Adrenal gland (tissue), 9 donors: ENCODE measurements at regions not wholly inside any gene's neighbourhood (a gene's known extent, or its start where the extent isn't known, plus 50 kb on each side); places are given as distances from the start of the nearest gene placed in this dataset.

Experiments used
- DNase-seq, 7 donors: peaks; one replicate each; pipeline ENCODE4 v3.0.0-alpha.2; 2019 to 2020
- H3K27ac ChIP-seq, 5 donors: fragments of 200-600 bp; sonication (generic) in 4 of 5; 1 replicate in 3 of 5; 2 replicates in 2 of 5; pipeline versions ENCODE4 v1.5.1 to v1.8.0; 2016 to 2020; ENCODE audit warnings: mild to moderate bottlenecking in 1 of 5
- H3K27me3 ChIP-seq: fragments of 200-600 bp; 2 replicates; pipeline ENCODE4 v1.8.0; 2021
- H3K36me3 ChIP-seq, 2 donors: fragments of 200-600 bp; replicated peaks in 1 of 2; 1 replicate in 1 of 2; 2 replicates in 1 of 2; pipeline versions ENCODE4 v1.5.1 to v1.8.0; 2018 to 2022
- H3K4me1 ChIP-seq, 2 donors: fragments of 200-600 bp; replicated peaks in 1 of 2; 1 replicate in 1 of 2; 2 replicates in 1 of 2; pipeline versions ENCODE4 v1.5.1 to v1.8.0; 2018 to 2021
- H3K4me3 ChIP-seq, 4 donors: fragments of 200-600 bp; sonication (generic) in 3 of 4; one replicate each; pipeline ENCODE4 v1.5.1; 2016 to 2018
- H3K9me3 ChIP-seq, 3 donors: fragments of 200-600 bp; sonication (generic) in 1 of 3; replicated peaks in 1 of 3; 1 replicate in 2 of 3; 2 replicates in 1 of 3; pipeline versions ENCODE4 v1.5.1 to v1.8.0; 2016 to 2021
- CTCF ChIP-seq, 6 experiments: fragments of 450-650 bp in 4 of 6; fragments of 200-600 bp in 2 of 6; sonication (generic) in 1 of 6; IDR thresholded peaks; 1 replicate in 5 of 6; 2 replicates in 1 of 6; pipeline versions ENCODE4 v1.5.1 to v1.8.0; 2016 to 2021; ENCODE audit warnings: antibody characterized with exemption in 6 of 6, mild to moderate bottlenecking in 2 of 6, moderate library complexity in 1 of 6
- POLR2A ChIP-seq, 2 donors: fragments of 450-650 bp; IDR thresholded peaks; one replicate each; pipeline ENCODE4 v1.6.1; 2017; ENCODE audit warnings: antibody characterized with exemption in 2 of 2, mild to moderate bottlenecking in 2 of 2, moderate library complexity in 1 of 2
- WGBS, 4 donors: extraction: QIAGEN DNeasy Blood & Tissue Kit in 2 of 4; methylation state at CpG; one replicate each; pipeline versions ENCODE4 v1.1.5 to v1.1.7; 2013 to 2017; 5-methylcytosine and 5-hydroxymethylcytosine counted together
- intact Hi-C, 2 donors: fragments of 100-400 bp; cut with DNase I; formaldehyde crosslinking; loops; one replicate each; pipeline versions ENCODE4 v1.14.1 to v1.15.0; 2022 to 2023
- donor health status: healthy with polysubstance abuse.
- donor health status: Bipolar disorder and iron deficiency.
- donor health status: DM: yes; HTN: yes; CAD: no.
- donor health status: DM: no; HTN: no; CAD: no.
- donor health status: DM: no; HTN: no; CAD: no.

GRCh38 chr6:105781915-105782314 is 304.2 kb upstream of the PRDM1 start:
- 75 to 80% (median 78%) methylated on average over 3 of the region's 3 CpGs for WGBS, 4 donors
- Histone ChIP-seq H3K27me3 (no peaks in the 10 kb centered on the region), H3K36me3 (no peaks in the 10 kb centered on the region), H3K4me1 (no peaks in the 10 kb centered on the region), H3K9me3 (no peaks in the 10 kb centered on the region), H3K4me3 (no peak overlapping the region), H3K27ac (no peak overlapping the region)
- intact Hi-C loops: no loop called here
- no peak for TF ChIP-seq CTCF (IDR thresholded peaks at IDR 0.05)
- no peak for TF ChIP-seq POLR2A (IDR thresholded peaks at IDR 0.05)
- DNase-seq: no peak

- Histone ChIP-seq H3K4me1 (no peaks in the 10 kb centered on the region), H3K4me3 (no peak overlapping the region), H3K36me3 (no peaks in the 10 kb centered on the region), H3K27me3 (no peaks in the 10 kb centered on the region), H3K9me3 (no peaks in the 10 kb centered on the region), H3K27ac (no peak overlapping the region)
- DNase-seq: no peak
- intact Hi-C loops: no loop called here
- WGBS, 4 donors: 84 to 88% (median 86%) methylated on average over 7 of the region's 7 CpGs
- TF ChIP-seq CTCF (IDR thresholded peaks at IDR 0.05) (no peak), POLR2A (IDR thresholded peaks at IDR 0.05) (no peak)
Observed at GRCh38 chr6:105781248-105781647, 304.9 kb upstream of the PRDM1 start.

- Histone ChIP-seq H3K4me1 (no peaks in the 10 kb centered on the region), H3K27ac (no peak overlapping the region), H3K27me3 (no peaks in the 10 kb centered on the region), H3K4me3 (no peak overlapping the region), H3K36me3 (no peaks in the 10 kb centered on the region), H3K9me3 (peaks cover 0 to 4% (median 0%) of the 10 kb centered on the region in 3 donors)
- WGBS, 4 donors: 83 to 91% (median 86%) methylated on average over 12 of the region's 12 CpGs
- TF ChIP-seq CTCF (IDR thresholded peaks at IDR 0.05): no peak
- no peak for TF ChIP-seq POLR2A (IDR thresholded peaks at IDR 0.05)
- intact Hi-C loops: no loop called here
- DNase-seq: no peak
Observed at GRCh38 chr6:105780146-105780860, 305.8 kb upstream of the PRDM1 start.

GRCh38 chr6:105779110-105779509 is 307.0 kb upstream of the PRDM1 start:
- no peak for DNase-seq
- Histone ChIP-seq H3K27me3 (no peaks in the 10 kb centered on the region), H3K4me3 (no peak overlapping the region), H3K9me3 (peaks cover 0 to 4% (median 0%) of the 10 kb centered on the region in 3 donors), H3K36me3 (no peaks in the 10 kb centered on the region), H3K27ac (no peak overlapping the region), H3K4me1 (no peaks in the 10 kb centered on the region)
- no peak for TF ChIP-seq POLR2A (IDR thresholded peaks at IDR 0.05)
- TF ChIP-seq CTCF (IDR thresholded peaks at IDR 0.05): no peak
- 59 to 66% (median 62%) methylated on average over 5 of the region's 5 CpGs for WGBS, 4 donors
- intact Hi-C loops: no loop called here
